Stimulated activated CD4-positive, alpha-beta T cell treated with anti-CD3 and anti-CD28 coated beads, Interleukin-2, amount 100 ng/mL, for 24 hours (primary cell): ENCODE measurements at regions not wholly inside any gene's neighbourhood (a gene's known extent, or its start where the extent isn't known, plus 50 kb on each side); places are given as distances from the start of the nearest gene placed in this dataset.

ENCODE experiments used
- DNase-seq, 2 donors: peaks; one replicate each; pipeline ENCODE4 v3.0.0-alpha.2; 2020

DNA sequence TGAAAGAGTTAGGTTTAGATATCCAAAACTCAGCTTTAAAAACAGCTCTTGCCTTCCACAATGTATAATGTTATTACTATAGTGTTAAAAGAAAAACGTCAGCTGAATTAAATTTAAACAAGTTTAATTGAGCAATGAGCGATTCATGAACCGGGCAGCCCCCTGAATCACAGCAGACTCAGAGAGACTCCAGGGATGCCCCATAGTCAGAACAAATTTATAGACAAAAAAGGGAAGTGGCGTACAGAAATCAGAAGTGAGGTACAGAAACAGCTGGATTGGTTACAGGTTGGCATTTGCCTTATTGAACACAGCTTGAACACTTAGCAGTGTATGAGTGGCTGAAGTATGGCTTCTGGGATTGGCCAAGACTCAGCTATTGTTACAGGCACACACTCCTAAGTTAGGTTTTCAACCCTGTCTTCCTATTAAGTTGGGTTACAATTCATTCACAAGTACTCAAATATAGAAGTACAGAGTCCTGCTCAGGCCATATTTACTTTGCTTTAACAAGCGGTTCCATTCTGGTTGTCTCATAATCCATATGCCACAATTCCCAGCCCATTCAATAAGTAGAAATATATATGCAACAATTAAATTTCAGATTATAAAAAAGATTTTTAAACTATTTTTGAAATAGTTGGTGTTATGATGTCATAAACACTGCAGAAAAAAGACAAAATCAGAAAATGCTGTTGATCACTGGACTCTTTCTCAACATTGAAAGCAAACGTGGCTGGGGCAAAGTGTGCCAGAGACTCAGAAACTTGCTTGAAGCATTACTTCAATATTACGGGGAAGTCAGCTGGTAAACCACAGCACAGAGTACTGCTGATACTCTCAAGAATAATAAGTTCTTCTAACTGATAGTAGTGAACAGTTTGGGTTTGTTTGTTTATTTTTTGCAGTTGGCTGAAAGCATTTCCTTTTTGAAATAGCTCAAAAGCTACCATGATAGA, 459.7 kb downstream of the RAB28 start:
- no peak for DNase-seq

DNA sequence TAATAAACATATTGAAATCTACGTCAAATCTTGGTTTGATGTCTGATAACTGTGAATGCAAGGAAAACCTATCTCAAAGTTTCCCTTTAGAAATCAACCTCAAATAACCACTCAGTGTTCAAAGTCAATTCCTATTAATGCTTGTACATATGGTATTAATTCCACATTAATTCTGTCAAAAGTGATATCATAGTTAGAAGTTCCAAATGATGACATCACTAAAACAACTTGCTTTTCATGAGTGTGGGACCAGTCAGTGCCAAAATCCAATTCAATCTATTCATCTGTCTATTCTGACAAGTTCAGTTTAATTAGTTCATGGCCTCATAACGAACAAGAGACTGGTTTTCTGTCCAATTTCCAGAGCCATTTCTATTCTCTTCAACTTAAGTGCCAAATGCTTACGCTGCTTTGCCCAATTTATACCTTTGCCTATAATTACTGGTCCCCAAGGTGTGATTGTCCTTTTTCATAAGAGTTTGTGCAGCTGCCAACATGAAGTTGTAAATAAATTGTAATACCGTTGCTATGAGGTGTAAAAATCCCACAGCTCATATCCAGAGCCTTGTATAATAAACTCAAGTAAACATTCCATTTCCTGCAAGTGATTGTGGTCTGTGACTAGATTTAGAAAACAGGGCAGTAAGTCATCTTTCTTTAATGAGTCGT, 476.2 kb downstream of the RAB28 start:
- DNase-seq, result no peak

DNA sequence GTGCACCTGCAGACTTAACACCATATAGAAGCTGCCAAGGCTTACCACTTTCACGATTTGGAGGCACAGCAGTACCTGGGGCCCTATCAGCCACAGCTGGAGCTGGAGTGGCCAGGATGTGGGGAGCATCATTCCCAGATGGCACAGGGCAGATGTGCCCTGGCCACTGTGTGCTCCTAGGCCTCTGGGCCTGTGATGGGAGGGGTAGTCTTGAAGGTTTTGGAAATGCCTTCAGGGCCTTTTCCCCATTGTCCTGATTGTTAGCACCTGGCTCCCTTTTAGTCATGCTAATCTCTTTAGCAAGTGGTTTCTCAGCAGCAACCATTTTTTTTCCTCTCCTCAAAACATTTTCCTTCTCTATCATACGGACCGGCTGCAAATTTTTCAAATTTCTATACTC, 490.2 kb downstream of the RAB28 start:
- DNase-seq, result no peak

DNA sequence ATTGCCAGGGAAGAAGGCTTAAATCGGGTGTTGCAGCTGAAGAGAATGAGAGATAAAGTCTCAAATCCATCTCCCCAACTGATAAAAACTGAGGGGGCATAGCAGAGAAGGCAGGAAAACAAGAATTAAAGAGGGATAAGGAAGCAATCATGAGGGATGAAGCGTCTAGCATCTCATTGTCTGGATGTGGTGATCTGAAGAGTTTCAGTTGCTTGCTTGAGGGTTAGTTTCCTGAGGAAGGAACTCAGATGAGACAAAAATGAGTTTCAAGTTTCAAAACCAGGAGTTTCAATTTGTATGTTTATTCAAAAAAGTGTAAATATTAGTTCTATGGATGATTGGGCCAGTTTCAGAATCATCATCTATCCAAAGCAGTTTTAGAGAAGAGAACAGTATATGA, 496.9 kb downstream of the RAB28 start:
- no peak for DNase-seq

DNA sequence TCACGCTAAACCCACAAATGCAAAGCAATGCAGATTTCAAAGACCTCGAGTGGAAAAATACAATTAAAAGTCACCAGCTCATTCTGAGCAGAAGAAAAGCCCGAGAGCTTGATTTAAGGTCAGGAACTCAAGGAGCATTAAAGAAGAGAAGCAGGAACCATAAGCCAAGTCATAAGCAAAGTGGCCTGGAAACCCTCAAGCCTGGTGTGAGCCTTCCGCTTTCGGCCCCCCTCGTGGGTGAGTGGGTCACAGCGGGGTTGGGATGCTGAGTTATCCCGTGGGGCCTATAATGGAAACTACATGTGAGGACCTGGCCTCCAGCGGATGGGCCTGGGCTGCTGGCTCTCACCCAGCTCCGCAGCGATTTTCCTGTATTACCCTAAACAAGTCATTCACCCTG, 504.3 kb downstream of the RAB28 start:
- no peak for DNase-seq

DNA sequence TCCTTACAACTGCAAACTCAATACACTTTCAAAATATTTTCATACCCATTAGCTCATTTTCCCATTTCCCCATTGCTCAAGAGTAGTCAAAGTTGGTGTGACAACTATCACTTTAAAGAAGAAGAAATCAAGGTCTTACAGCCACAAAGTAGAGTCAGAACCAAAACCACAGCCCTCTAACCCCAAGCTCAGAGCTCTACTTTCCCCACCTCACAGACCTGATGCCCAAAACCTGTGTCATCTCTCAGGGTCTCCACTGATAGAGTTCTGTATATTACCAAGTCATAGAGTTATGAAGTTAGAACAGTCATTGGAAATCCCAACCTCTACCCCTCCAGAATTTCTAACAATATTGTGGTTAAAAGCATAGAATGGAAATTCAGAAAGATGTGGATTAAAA, 505.8 kb downstream of the RAB28 start:
- no peak for DNase-seq

DNA sequence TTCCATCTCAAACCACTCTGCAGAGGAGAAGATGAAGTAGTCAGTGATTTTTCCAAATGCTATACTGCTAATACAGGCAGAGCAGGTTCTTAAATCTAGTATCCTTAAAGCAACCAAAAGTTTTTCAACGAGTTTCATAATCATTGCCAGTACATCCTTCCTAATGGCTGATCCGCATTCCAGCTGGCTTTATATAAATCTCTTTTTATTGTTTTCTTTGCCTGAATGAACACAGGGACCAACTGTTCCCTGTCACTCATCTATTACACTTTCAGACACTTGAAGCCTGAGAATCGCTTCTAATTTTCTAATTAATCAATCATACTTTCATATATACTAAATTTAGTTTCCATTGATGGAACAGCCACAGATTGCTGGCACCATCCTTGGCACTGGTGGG, 508.6 kb downstream of the RAB28 start:
- DNase-seq, result no peak

DNA sequence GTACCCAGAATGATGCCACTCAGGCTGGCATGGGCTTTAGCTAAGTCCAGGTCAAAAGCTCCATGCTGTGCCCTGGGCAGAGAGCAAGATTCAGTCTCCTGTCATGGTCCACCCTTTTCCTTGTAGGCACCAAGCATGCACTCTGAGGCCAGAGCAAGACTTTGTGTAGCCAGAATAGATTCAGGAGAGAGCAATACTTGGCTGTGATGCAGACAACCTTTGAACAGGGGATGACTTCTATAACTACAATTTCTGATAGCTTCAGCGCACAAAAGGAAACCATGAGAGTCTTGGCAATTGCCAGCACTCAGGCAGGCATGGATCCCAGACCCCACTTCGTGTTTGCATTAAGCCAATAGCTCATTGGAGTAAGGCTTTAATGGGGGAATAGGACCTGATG, 510.6 kb downstream of the RAB28 start:
- DNase-seq, result no peak

DNA sequence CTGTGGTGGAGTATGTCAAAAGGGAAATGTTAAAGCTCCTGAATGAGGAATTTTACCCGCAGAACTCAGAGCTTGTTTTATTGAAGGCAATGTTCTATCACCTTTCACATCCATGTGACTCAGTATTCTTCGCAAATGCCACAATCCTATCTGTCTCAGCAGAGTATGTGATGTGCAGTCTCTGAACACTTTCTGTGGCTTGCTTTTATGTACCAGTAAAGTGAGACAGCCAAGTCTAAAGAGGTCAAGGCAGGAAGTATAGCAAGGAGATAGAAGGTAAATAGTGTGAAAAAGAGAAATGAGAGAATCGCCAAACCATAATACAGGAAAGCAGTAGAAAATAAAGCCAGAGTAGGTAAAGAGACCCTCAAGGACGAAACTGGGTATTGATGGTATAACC, 515.8 kb downstream of the RAB28 start:
- no peak for DNase-seq

DNA sequence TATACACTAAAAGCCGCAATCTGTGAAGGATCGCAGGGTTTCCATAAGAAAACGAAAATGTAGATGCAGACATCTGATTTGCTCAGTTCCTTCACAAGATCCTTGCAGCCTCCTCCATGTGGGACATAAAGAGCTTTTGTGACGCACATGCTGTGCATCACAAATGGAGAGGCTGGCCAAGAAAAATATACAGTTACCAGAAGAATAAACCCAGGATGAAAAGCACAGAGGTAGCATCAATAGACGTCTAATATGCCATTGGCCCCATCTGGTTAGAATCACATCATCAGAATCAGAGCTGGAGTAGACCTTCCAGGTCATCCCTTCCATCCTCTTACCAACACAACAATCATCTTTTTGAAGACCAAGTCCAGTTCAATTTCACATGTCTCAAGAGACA, 517.4 kb downstream of the RAB28 start:
- DNase-seq, result no peak

DNA sequence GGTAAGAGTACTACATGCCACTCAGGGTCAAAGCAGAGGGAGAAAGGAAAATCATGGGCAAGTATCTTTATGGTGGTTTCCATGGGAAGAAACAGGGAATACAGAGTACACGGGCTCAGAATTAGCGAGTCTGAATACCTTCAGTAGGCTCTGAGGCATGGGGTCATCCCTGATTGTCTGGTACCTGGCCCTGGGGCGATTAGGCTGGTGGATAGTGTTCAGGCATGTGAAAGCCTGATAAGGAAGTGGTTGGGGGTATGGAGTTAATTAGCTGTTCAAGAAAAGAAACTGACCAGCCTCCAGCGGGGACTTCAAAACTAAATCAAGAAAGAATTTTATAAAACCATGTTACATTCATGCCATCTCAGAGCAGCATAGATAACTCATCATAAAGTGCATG, 518.8 kb downstream of the RAB28 start:
- DNase-seq, result no peak

DNA sequence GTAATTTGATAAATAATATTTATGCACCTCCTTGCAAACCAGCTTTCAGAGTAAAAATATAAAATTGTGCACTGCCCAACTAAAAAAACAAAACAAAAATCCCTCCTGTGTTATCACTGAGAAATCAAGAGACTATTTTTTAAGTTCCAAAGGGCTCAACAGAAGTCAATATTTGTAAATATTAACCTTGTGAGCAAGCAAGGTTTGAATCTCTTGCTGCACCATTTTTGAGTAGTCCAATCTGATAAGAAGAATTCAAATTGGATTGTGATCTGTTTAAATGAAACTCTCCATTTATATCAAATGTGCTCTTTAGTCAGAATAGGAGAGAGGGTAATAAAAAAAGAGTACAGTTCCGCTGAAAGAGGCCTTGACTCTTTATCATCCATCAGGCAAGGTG, 520.2 kb downstream of the RAB28 start:
- no peak for DNase-seq

DNA sequence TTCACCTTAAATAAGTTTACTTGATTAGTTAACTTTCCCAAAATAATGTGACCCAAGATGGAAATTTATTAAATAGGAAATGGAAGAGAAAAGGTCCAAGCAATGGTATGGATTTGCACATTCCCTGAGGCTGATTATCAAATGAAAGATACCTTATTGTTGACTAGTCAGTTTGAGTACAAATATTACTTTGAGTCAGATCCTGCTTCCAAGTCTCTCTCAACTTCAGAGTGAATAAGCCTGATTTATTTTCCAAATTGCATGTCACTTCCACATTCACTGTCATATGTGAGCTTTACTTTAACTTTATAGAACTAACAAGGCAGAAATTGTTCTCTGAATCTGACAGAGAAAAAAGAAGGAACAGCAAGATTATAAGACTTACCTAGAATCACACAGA, 520.8 kb downstream of the RAB28 start:
- DNase-seq, result no peak

DNA sequence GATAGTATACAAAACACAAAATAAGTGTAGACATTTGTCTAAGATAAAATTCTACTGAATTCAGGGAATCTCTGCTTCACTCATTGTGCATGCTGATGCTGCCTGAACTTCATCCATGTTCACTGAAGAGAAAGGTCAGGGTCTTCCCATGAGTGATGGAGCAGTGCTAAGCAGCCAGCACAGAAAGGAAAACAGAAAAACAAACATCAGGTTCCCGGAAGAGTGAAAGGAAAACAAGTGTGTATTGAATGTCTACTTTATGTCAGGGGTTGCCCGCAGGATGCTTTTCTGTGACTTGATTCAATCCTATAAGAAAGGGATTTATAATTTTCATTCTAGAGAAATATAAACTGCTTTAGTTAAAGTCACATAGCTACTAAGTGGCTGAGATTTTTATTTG, 522.4 kb downstream of the RAB28 start:
- DNase-seq, result no peak

DNA sequence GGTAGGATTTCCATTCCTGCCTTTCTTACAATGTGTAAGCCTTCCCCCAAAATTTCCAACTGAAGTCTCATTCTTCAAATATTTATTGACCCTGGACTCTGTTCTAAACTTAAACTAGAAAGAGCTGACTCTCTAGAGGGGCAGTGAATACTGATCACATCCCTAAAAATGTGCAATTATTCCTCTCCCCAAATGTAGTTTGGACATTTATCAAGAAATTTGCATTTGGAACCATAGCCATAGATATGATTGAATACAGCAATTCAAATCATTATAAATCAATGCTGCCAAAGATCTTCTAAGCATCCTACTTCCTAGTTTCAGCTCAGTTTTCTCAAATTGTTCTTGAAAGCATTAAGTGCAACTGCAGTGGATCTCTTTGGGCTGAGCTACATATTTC, 525.7 kb downstream of the RAB28 start:
- DNase-seq, result no peak

DNA sequence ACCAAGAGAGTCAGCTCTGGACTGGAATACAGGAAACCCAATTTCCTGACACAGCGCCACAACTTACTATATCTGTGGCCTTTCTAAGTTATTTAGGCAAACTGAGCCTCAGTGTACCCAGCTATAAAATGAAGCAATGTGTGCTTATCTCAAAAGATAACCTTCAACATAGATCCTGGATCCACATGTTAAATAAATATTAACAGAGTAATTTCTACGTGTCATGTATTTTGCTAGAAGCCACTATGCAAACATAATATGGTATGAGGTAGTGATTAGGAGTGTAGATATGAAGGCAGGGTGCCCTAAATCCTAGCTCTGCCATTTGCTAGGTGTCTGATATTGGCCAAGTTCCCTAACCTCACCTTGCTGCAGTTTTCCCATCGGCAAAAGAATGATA, 527.0 kb downstream of the RAB28 start:
- no peak for DNase-seq

DNA sequence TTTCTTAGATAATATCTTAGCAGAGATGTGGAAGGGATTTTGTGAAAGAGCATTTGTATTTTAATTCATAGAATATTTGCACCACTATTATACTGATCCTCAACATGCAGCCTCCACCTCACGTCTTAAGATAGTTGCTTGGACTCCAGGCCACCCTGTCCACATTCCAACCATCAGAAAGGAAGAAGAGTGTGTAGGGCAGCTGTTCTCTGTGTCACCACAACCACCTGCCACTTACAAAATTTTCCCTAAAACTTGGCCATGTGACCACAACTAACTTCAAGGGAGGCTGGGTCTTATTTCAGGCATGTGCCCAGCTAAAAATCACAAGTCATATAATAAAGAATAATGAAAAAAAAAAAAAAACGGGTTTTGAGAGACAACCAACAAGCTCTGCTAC, 528.1 kb downstream of the RAB28 start:
- no peak for DNase-seq

DNA sequence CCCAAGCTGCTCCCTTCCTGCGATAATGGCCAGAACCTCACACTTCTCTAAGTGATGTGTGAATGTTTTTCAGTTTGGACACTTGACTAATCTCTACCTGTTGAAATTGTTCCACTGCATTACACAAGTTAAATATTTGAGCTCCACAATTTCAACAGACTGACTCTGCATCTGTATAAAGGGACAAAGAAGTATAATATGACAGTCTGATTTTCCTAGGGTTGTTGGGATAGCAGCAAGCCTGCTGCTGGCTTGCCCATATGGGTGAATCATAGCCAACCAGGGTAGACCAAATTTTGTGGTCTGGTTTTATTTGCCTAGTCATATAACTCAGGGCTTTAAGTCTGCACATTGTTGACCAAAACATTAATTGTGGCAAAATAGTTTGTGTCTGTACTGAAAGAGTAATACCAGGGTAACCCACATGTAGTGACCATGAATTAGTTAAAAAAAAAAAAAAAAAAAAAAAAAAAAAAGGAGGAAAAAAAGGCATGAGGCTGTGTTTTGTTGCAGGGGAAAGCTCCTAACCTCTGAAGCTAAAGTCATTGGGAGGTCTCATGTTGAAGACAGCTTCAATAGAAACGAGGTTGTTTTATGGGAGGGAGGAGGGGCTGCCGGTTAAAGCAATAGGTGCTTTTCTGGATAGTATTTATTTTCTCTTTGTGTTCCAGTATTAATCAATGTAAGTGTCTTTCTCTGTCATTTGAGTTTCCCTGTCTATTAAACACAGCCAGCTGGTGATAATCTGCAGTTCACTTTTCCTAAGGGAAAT, 534.2 kb downstream of the RAB28 start:
- no peak for DNase-seq

DNA sequence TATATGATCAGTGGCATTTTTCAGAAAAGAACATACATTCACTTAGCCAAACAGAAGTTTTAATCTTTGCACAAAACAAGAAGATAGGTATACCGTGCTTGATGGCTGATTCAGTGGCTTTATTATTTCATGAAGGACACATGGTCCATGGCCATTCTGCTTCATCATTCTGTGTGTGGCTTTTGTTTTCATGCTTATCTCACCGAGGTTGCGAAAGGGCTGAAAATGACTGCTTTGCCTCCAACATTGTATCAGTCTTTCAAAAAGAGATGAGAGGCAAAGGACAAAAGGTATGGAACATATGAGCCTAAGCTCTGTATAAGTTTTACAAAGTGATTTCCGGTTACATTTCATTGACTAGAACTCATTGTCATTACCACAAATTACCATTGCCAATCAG, 541.1 kb downstream of the RAB28 start:
- no peak for DNase-seq

DNA sequence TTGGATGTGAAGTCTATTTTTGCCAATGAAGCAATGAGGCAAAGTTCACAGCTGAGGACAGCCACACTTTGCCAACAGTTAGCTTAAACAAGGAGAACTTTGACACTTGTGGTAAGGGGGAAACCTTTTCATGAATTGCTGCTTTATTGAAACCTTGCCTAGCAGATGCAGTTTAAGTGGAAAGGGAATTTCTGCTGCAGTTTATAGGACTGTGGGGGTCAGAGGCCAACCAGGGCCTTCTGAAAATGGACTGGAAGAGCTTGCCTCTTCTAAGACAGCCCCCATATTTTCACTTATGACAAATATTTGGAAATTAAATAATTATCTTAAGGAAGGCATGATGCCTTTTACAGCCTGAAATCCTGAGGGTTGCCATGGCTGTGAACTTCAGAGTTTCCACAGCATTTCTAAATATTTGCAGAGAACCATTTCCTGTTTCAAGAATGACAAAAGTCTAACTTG, 550.3 kb downstream of the RAB28 start:
- DNase-seq, result no peak

DNA sequence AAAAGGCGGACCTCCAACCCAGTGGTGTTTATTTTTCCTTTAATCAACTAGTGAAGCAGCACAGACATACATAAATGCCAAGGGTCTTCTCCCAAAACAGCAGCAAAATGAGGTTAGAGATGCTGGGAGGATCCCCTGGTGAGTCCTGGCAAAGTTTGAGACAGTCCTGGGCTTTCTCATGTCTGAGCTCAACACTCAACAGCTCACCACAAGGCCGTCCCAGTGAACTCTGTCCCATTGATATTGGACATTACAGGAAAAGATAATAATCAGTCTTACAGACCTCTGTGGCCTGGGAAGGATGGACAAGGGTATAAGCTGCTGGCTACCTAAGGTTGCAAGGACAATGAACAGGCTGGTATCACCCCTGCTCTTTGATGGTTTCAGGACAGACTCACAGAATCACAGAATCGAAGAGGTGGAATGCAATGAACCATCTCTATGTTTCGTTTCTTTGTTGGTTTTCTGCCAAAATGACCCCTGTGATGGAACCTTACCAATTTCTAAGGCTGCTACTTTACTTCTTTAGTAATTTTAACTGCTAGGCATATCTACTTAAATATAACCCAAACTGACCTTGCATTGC, 551.8 kb downstream of the RAB28 start:
- no peak for DNase-seq

DNA sequence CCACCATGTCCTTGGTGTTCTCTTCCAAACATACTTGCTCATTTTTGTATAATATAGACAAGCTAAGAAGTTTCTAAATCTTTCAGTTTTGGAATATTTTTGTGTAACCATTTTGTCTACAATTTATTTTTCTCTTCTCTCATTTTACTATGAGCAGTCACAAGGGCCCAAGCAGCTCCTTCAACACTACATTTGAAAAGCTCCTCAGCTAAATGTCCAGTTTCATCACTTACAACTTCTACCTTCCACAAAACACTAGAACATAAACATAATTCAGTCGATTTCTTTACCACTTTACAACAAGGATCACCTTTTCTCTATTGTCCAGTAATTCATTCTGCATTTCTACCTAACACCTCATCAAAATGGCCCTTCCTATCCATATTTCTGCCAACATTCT, 554.4 kb downstream of the RAB28 start:
- no peak for DNase-seq

DNA sequence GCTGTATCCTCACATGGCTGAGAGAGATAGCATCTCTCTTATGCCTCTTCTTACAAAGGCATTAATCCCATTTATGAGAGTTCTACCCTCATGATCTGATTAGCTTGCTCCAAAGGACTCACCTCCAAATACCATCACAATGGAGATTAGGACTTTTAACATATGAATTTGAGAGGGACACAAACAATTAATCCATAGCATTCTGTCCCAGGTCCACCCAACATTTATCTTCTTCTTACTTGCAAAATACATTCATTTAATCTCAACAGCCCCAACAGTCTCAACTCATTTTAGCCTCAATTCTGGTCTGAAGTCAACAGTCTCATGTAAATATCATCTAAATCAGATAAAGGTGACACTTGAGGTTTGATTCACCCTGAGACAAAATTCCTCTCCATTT, 555.4 kb downstream of the RAB28 start:
- no peak for DNase-seq
